ENCODE measurements at regions not wholly inside any gene's neighbourhood (a gene's known extent, or its start where the extent isn't known, plus 50 kb on each side); places are given as distances from the start of the nearest gene placed in this dataset.

- H3K27me3 Mint-ChIP-seq (ENCODE audit: low read depth): peaks cover 3% of the 10 kb centered on the region
- H3K4me3 Mint-ChIP-seq: no peak overlapping the region
- no peak overlapping the region for H3K27ac Mint-ChIP-seq
- no peaks in the 10 kb centered on the region for H3K4me1 Mint-ChIP-seq
- TF ChIP-seq CTCF (IDR thresholded peaks at IDR 0.05; ENCODE audit: unreplicated experiment in 3 of 3): no peak
- no peaks in the 10 kb centered on the region for H3K36me3 Mint-ChIP-seq (ENCODE audit: low read depth)
- peaks cover 24% of the 10 kb centered on the region for H3K9me3 Mint-ChIP-seq
Measured at GRCh38 chr2:138428710-138429440, 72.7 kb upstream of the SPOPL start.

GRCh38 chr2:138430181-138430580, 71.4 kb upstream of the SPOPL start:
- Mint-ChIP-seq H3K9me3 (peaks cover 16% of the 10 kb centered on the region), H3K27ac (no peak overlapping the region), H3K36me3 (ENCODE audit: low read depth) (no peaks in the 10 kb centered on the region), H3K4me1 (no peaks in the 10 kb centered on the region), H3K27me3 (ENCODE audit: low read depth) (no peaks in the 10 kb centered on the region), H3K4me3 (no peak overlapping the region)
- no peak for TF ChIP-seq CTCF (IDR thresholded peaks at IDR 0.05; ENCODE audit: unreplicated experiment in 3 of 3)

DNA sequence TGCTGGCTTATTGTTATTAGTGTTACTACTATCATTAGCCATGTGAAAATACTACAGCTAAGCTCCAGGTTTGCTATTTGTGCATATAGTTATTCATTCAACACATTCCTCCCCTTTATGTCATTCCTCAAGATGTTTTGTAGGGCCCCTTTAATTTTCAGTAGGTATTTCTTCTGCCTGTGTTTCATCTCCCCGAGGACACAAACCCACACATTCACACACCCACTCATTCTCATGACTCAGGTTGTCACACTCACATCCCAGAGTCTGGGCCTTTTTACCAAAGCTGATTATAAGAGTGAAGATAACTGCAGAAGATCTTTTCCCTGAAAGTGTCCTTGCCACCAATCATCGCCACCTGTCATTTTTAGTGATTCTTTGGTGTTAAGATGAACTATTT, 68.6 kb upstream of the SPOPL start:
- Mint-ChIP-seq H3K27ac (no peak overlapping the region), H3K4me3 (no peak overlapping the region), H3K4me1 (no peaks in the 10 kb centered on the region), H3K9me3 (no peaks in the 10 kb centered on the region), H3K36me3 (ENCODE audit: low read depth) (no peaks in the 10 kb centered on the region), H3K27me3 (ENCODE audit: low read depth) (no peaks in the 10 kb centered on the region)
- TF ChIP-seq CTCF (IDR thresholded peaks at IDR 0.05; ENCODE audit: unreplicated experiment in 3 of 3): no peak

DNA sequence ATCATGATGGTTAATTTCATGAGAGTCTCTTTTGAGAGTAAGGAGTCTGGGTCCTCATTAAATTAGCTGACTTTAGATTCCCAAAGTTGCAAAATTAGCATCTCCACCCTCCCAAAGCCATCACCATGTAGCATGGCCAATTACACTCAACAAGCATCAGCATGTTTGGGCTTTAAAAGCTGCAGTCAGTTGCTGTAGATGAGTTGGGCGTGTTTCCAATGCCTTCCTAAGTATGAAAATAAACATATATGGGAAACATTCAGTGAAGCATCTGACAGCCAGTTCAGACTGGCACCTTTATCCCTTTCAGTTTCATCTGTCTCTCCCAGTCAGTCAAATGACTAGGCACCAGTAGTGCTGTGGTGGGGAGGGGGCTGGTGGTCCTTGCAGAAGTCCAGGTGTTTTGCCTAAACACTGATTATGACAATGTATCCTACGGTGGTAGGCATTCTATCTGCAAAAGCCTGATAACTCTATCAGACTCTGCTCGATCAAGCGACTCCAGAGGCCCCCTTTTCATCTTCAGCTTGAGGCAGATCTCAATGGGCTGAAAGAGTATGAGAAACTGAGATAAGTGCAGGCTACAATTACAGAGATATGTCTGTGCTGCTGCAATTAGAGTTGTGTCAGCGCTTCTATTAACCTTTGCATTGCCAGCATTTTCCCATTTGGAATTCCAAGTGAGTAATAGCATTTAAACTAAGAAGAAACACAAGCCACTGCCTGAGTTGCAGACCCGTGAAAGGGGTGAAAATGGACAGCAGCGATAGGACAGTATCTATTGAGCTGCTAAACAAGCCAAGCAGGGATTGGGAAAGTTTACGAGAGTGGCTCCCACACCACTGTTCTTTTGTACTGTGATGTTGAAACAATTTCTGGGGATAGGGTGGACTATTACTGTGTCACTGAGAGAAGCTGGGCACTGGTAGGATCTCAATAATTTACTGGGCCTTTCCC, 67.3 kb upstream of the SPOPL start:
- Mint-ChIP-seq H3K27ac (no peak overlapping the region), H3K4me3 (no peak overlapping the region), H3K9me3 (no peaks in the 10 kb centered on the region), H3K4me1 (no peaks in the 10 kb centered on the region), H3K27me3 (ENCODE audit: low read depth) (no peaks in the 10 kb centered on the region), H3K36me3 (ENCODE audit: low read depth) (no peaks in the 10 kb centered on the region)
- TF ChIP-seq CTCF (IDR thresholded peaks at IDR 0.05; ENCODE audit: unreplicated experiment in 3 of 3): no peak

GRCh38 chr2:138435701-138436100, 65.9 kb upstream of the SPOPL start:
- no peaks in the 10 kb centered on the region for H3K27me3 Mint-ChIP-seq (ENCODE audit: low read depth)
- H3K9me3 Mint-ChIP-seq: no peaks in the 10 kb centered on the region
- TF ChIP-seq CTCF (IDR thresholded peaks at IDR 0.05; ENCODE audit: unreplicated experiment in 3 of 3): no peak
- no peaks in the 10 kb centered on the region for H3K36me3 Mint-ChIP-seq (ENCODE audit: low read depth)
- no peak overlapping the region for H3K27ac Mint-ChIP-seq
- no peaks in the 10 kb centered on the region for H3K4me1 Mint-ChIP-seq
- no peak overlapping the region for H3K4me3 Mint-ChIP-seq

Data from nephron (organoid).